Gastroesophageal sphincter (tissue), 3 donors: ENCODE measurements at regions not wholly inside any gene's neighbourhood (a gene's known extent, or its start where the extent isn't known, plus 50 kb on each side); places are given as distances from the start of the nearest gene placed in this dataset.

ENCODE experiments used
- EP300 ChIP-seq: sonication (generic); formaldehyde crosslinking; IDR thresholded peaks from one replicate; pipeline ENCODE4 v1.6.1; 2017; ENCODE audit warnings: antibody characterized with exemption, mild to moderate bottlenecking
- POLR2A ChIP-seq, 2 donors: fragments of 450-650 bp; IDR thresholded peaks; one replicate each; pipeline ENCODE4 v1.6.1; 2017; ENCODE audit warnings: antibody characterized with exemption in 2 of 2, mild to moderate bottlenecking in 2 of 2, moderate library complexity in 1 of 2
- TF ChIP-seq, protein P1 (sequence below), 4 experiments: fragments of 200-600 bp in 2 of 4; fragments of 450-650 bp in 2 of 4; sonication (generic) in 1 of 4; IDR thresholded peaks; one replicate each; pipeline ENCODE4 v1.5.1; 2017 to 2019; ENCODE audit warnings: antibody characterized with exemption in 4 of 4, mild to moderate bottlenecking in 2 of 4, moderate library complexity in 2 of 4

DNA sequence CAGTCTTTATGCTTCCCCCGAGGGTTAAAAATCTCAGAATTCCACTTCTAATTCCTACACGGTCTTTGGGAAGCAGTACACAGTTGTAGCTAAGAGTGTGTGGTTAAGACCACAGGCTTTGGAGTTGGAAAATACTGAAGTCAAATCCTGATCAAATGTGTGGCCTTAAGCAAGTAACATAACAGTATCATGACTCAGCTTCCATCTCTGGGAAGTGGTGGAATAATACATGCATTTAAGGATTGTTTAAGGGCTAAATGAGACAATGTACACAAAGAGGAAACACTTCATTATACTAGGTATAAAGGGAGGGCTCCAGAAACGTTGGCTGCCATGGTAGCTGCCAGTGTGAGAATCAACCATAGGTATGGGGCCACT lies 71.5 kb downstream of the FAT3 start:
- TF ChIP-seq, protein P1, sequence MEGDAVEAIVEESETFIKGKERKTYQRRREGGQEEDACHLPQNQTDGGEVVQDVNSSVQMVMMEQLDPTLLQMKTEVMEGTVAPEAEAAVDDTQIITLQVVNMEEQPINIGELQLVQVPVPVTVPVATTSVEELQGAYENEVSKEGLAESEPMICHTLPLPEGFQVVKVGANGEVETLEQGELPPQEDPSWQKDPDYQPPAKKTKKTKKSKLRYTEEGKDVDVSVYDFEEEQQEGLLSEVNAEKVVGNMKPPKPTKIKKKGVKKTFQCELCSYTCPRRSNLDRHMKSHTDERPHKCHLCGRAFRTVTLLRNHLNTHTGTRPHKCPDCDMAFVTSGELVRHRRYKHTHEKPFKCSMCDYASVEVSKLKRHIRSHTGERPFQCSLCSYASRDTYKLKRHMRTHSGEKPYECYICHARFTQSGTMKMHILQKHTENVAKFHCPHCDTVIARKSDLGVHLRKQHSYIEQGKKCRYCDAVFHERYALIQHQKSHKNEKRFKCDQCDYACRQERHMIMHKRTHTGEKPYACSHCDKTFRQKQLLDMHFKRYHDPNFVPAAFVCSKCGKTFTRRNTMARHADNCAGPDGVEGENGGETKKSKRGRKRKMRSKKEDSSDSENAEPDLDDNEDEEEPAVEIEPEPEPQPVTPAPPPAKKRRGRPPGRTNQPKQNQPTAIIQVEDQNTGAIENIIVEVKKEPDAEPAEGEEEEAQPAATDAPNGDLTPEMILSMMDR (IDR thresholded peaks at IDR 0.05): no peak
- TF ChIP-seq EP300 (no peak), POLR2A (IDR thresholded peaks at IDR 0.05) (no peak)
